Ovary (tissue), 3 donors: ENCODE measurements at regions not wholly inside any gene's neighbourhood (a gene's known extent, or its start where the extent isn't known, plus 50 kb on each side); places are given as distances from the start of the nearest gene placed in this dataset.

Source experiments
- POLR2A ChIP-seq: fragments of 450-650 bp; IDR thresholded peaks from one replicate; pipeline ENCODE4 v1.6.1; 2017; ENCODE audit warnings: antibody characterized with exemption, mild to moderate bottlenecking, moderate library complexity
- TF ChIP-seq, protein P1 (sequence below), 3 donors: fragments of 450-650 bp in 2 of 3; fragments of 200-600 bp in 1 of 3; IDR thresholded peaks; one replicate each; pipeline versions ENCODE4 v1.5.1 to v1.8.0; 2016 to 2022; ENCODE audit warnings: antibody characterized with exemption in 3 of 3, mild to moderate bottlenecking in 1 of 3
- donor health status: DM: no; HTN: no; CAD: no.

DNA sequence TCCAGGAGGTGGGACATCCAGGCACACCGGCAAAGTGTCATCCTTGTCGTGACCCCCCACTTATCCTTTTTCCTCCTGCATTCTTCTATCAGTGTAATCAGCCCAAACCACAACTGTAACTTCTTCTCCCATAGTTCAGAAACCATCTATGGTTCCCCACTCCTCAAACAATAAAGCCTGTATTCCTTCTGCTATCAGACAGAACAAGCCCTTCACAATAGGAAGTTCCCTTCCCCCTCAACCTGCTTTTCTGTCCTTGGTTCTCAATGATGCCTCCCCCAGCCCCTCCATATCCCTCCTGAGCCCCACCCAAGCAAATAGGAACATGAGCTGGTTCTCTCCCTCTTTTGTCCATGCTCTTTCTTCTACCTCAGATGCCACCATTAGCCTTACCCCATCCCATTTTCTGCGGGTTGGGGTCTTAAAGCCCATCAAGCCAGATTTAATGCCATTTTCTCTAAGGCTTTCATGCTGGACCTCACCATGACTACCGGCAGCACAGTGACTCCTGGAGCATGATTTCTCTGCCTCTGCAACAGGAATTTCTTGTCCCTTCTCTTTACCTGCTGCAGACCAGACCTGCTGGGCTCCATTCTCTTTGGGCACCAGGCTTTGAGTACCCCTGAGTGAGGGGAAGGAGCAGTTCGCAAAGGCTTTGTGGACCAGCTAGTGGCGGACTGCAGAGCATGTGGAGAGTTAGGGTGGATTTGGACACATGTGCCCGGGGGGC is 92.8 kb upstream of the PAX2 start:
- no peak for TF ChIP-seq POLR2A
- TF ChIP-seq, protein P1, sequence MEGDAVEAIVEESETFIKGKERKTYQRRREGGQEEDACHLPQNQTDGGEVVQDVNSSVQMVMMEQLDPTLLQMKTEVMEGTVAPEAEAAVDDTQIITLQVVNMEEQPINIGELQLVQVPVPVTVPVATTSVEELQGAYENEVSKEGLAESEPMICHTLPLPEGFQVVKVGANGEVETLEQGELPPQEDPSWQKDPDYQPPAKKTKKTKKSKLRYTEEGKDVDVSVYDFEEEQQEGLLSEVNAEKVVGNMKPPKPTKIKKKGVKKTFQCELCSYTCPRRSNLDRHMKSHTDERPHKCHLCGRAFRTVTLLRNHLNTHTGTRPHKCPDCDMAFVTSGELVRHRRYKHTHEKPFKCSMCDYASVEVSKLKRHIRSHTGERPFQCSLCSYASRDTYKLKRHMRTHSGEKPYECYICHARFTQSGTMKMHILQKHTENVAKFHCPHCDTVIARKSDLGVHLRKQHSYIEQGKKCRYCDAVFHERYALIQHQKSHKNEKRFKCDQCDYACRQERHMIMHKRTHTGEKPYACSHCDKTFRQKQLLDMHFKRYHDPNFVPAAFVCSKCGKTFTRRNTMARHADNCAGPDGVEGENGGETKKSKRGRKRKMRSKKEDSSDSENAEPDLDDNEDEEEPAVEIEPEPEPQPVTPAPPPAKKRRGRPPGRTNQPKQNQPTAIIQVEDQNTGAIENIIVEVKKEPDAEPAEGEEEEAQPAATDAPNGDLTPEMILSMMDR (IDR thresholded peaks at IDR 0.05): no peak
